Left hindlimb (tissue), 1 donor: ENCODE measurements at regions not wholly inside any gene's neighbourhood (a gene's known extent, or its start where the extent isn't known, plus 50 kb on each side); places are given as distances from the start of the nearest gene placed in this dataset.
"Not testable (repeated sequence)": the region's sequence is repeated elsewhere in the genome, so short reads cannot be mapped to it uniquely, and the experiment has no call there.

Source experiments
- DNase-seq: peaks from one replicate; pipeline ENCODE4 v3.0.0-alpha.2; 2018

GRCh38 chr4:18813055-18813454 is 791.5 kb upstream of the LCORL start:
- no peak for DNase-seq

- no peak for DNase-seq
Observed at GRCh38 chr4:18803781-18804180, 782.2 kb upstream of the LCORL start.

- no peak for DNase-seq
Observed at GRCh38 chr4:18798123-18798522, 776.6 kb upstream of the LCORL start.

- DNase-seq = no peak
Observed at GRCh38 chr4:18795794-18796193, 774.2 kb upstream of the LCORL start.

GRCh38 chr4:18777190-18777930 is 755.8 kb upstream of the LCORL start:
- no peak for DNase-seq

- no peak for DNase-seq
Observed at GRCh38 chr4:18767921-18768320, 746.4 kb upstream of the LCORL start.

- DNase-seq = no peak
Observed at GRCh38 chr4:18756671-18757070, 735.1 kb upstream of the LCORL start.

- DNase-seq = no peak
Observed at GRCh38 chr4:18754180-18754579, 732.6 kb upstream of the LCORL start.

GRCh38 chr4:18751083-18751482 is 729.5 kb upstream of the LCORL start:
- DNase-seq = no peak

GRCh38 chr4:18749391-18749790 is 727.8 kb upstream of the LCORL start:
- no peak for DNase-seq

- no peak for DNase-seq
Observed at GRCh38 chr4:18736551-18736950, 715.0 kb upstream of the LCORL start.

GRCh38 chr4:18735740-18736268 is 714.2 kb upstream of the LCORL start:
- no peak for DNase-seq

- no peak for DNase-seq
Observed at GRCh38 chr4:18734405-18734804, 712.9 kb upstream of the LCORL start.

- DNase-seq = peak; percentile 28
Observed at GRCh38 chr4:18733961-18734360, 712.4 kb upstream of the LCORL start.

- DNase-seq = no peak
Observed at GRCh38 chr4:18722748-18723191, 701.2 kb upstream of the LCORL start.

- no peak for DNase-seq
Observed at GRCh38 chr4:18698119-18698883, 676.7 kb upstream of the LCORL start.

- no peak for DNase-seq
Observed at GRCh38 chr4:18695733-18696527, 674.4 kb upstream of the LCORL start.

GRCh38 chr4:18691431-18692200 is 670.1 kb upstream of the LCORL start:
- no peak for DNase-seq

- DNase-seq = no peak
Observed at GRCh38 chr4:18690291-18690955, 668.9 kb upstream of the LCORL start.

GRCh38 chr4:18689308-18690115 is 668.0 kb upstream of the LCORL start:
- peak; percentile 71 for DNase-seq

GRCh38 chr4:18688351-18688750 is 666.8 kb upstream of the LCORL start:
- DNase-seq = not testable (repeated sequence)
